ENCODE measurements at regions not wholly inside any gene's neighbourhood (a gene's known extent, or its start where the extent isn't known, plus 50 kb on each side); places are given as distances from the start of the nearest gene placed in this dataset.

DNA sequence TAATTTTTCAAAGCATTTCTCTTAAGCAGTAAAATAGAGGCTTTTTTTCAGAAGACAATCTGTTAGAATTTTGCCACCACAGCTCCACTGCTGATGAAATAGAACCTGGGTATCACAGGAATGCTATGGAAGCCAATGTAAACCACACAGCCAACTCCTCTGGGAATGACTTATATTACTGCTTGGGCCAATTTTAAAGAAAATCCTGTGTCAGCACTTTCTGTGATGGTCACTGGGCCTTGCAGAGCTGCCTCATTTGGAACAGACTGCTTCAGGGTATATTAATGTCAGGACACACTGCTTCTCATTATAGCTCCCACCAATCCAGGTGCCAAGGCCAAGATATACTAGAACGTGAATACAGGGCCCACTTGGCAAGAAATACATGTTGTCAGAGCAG lies 144.1 kb upstream of the ACTBL2 start:
- Mint-ChIP-seq H3K4me3 (no peak overlapping the region), H3K36me3 (no peaks in the 10 kb centered on the region), H3K27ac (no peak overlapping the region), H3K27me3 (peaks cover 5% of the 10 kb centered on the region), H3K4me1 (no peaks in the 10 kb centered on the region), H3K9me3 (peaks cover 0 to 5% (median 0%) of the 10 kb centered on the region in 7 donors)
- H3K27ac ChIP-seq (ENCODE audit: insufficient read depth, low read length, poor library complexity, severe bottlenecking) = no peak overlapping the region
- no peaks in the 10 kb centered on the region for H3K36me3 ChIP-seq (ENCODE audit: control insufficient read depth, insufficient read depth, low read length)
- no peak overlapping the region for H3K4me3 ChIP-seq (ENCODE audit: low read depth, low read length)
- ATAC-seq (ENCODE audit: low read depth in 2 of 2) = no peak
- no peaks in the 10 kb centered on the region for H3K27me3 ChIP-seq (ENCODE audit: control insufficient read depth, insufficient read depth, low read length)
- DNase-seq = no peak
- no peaks in the 10 kb centered on the region for H3K4me1 ChIP-seq (ENCODE audit: control insufficient read depth, insufficient read depth, low read length, poor library complexity, severe bottlenecking)
- H3K9me3 ChIP-seq (ENCODE audit: control insufficient read depth in 2 of 2, low read length in 2 of 2) = no peaks in the 10 kb centered on the region

DNA sequence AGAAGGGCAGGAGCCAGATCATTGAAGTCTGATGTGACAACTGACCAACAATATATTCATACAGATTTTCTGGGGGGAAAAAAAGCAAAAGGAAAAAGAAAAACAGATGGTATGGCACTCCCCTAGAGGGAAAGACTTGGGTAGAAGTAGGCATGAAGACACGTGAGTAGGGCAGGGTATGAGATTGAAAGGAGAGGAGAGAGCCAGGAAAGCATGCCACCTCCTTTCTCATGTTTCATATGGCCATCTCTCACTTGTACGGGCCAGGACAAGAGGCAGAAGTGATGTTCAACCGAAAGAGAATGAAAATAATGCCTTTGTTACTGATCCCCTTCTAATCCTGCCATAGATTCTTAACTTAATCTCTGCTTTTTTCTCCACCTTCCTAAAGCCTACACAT lies 139.0 kb upstream of the ACTBL2 start:
- ATAC-seq (ENCODE audit: low read depth in 2 of 2) (no peak), DNase-seq (no peak)
- no peaks in the 10 kb centered on the region for H3K4me1 Mint-ChIP-seq
- no peak overlapping the region for H3K27ac ChIP-seq (ENCODE audit: insufficient read depth, low read length, poor library complexity, severe bottlenecking)
- H3K36me3 ChIP-seq (ENCODE audit: control insufficient read depth, insufficient read depth, low read length) = no peaks in the 10 kb centered on the region
- no peaks in the 10 kb centered on the region for H3K9me3 ChIP-seq (ENCODE audit: control insufficient read depth in 2 of 2, low read length in 2 of 2)
- no peak overlapping the region for H3K27ac Mint-ChIP-seq
- no peaks in the 10 kb centered on the region for H3K27me3 ChIP-seq (ENCODE audit: control insufficient read depth, insufficient read depth, low read length)
- peaks cover 5% of the 10 kb centered on the region for H3K27me3 Mint-ChIP-seq
- H3K9me3 Mint-ChIP-seq = no peaks in the 10 kb centered on the region
- no peak overlapping the region for H3K4me3 Mint-ChIP-seq
- no peaks in the 10 kb centered on the region for H3K36me3 Mint-ChIP-seq
- H3K4me3 ChIP-seq (ENCODE audit: low read depth, low read length) = no peak overlapping the region
- H3K4me1 ChIP-seq (ENCODE audit: control insufficient read depth, insufficient read depth, low read length, poor library complexity, severe bottlenecking) = no peaks in the 10 kb centered on the region

DNA sequence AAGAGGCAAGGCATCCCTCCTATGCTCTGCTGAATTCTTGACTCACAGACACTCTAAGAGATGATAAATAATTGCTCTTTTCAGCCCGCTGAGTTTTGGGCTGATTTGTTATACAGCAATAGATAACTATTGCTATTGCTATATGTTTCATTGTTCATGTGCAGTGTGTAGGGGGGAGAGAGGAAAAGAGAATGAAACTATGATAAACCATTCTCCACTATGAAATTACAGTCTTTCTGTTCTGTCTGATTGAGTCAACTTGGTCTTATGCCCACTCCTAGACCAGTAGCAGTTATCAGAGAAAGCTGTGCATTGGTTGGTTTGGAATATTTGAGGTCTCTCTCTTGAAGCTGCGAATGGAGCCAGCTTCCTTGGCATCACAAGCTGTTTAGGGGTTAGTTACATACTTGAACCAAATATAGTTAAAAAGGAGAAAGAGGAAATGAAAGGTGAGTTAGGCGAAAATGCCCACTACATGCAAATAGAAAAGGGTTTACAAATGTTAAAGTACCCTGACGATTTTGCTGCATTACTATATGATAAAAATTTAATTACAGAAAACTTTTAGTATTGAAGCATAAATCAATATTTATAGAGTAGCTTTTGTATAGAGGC lies 136.3 kb upstream of the ACTBL2 start:
- Mint-ChIP-seq H3K4me1 (no peaks in the 10 kb centered on the region), H3K36me3 (no peaks in the 10 kb centered on the region), H3K27me3 (peaks cover 10% of the 10 kb centered on the region), H3K4me3 (no peak overlapping the region), H3K27ac (no peak overlapping the region), H3K9me3 (no peaks in the 10 kb centered on the region)
- Histone ChIP-seq H3K9me3 (ENCODE audit: control insufficient read depth in 2 of 2, low read length in 2 of 2) (no peaks in the 10 kb centered on the region), H3K27ac (ENCODE audit: insufficient read depth, low read length, poor library complexity, severe bottlenecking) (no peak overlapping the region), H3K27me3 (ENCODE audit: control insufficient read depth, insufficient read depth, low read length) (peaks cover 5% of the 10 kb centered on the region), H3K36me3 (ENCODE audit: control insufficient read depth, insufficient read depth, low read length) (no peaks in the 10 kb centered on the region), H3K4me3 (ENCODE audit: low read depth, low read length) (no peak overlapping the region), H3K4me1 (ENCODE audit: control insufficient read depth, insufficient read depth, low read length, poor library complexity, severe bottlenecking) (no peaks in the 10 kb centered on the region)
- ATAC-seq (ENCODE audit: low read depth in 2 of 2) (no peak), DNase-seq (no peak)

DNA sequence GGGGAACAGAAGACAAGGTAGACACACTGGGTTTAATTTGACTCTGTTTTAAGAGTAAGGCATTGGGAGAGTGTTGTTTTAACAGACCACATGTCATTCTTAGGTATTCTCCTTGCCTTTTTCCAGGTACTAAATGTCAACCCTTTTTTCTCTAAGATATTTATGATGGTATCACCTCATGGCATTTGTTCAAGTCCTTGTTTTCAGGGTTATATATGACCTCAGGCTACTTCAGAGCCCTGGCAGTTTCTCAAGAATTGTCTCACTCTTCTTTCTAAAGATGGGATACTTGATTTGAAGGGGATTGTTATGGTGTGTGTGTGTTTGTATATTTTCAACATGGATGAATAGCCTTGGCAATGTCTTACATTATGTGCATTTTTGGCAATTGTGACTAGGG lies 131.1 kb upstream of the ACTBL2 start:
- H3K27me3 ChIP-seq (ENCODE audit: control insufficient read depth, insufficient read depth, low read length) = peaks cover 6% of the 10 kb centered on the region
- no peaks in the 10 kb centered on the region for H3K36me3 ChIP-seq (ENCODE audit: control insufficient read depth, insufficient read depth, low read length)
- no peaks in the 10 kb centered on the region for H3K9me3 ChIP-seq (ENCODE audit: control insufficient read depth in 2 of 2, low read length in 2 of 2)
- H3K27me3 Mint-ChIP-seq = peaks cover 25% of the 10 kb centered on the region
- no peak overlapping the region for H3K4me3 Mint-ChIP-seq
- H3K4me3 ChIP-seq (ENCODE audit: low read depth, low read length) = no peak overlapping the region
- no peaks in the 10 kb centered on the region for H3K4me1 ChIP-seq (ENCODE audit: control insufficient read depth, insufficient read depth, low read length, poor library complexity, severe bottlenecking)
- H3K27ac Mint-ChIP-seq = no peak overlapping the region
- H3K36me3 Mint-ChIP-seq = no peaks in the 10 kb centered on the region
- no peaks in the 10 kb centered on the region for H3K4me1 Mint-ChIP-seq
- peaks cover 0 to 4% (median 0%) of the 10 kb centered on the region in 7 donors for H3K9me3 Mint-ChIP-seq
- H3K27ac ChIP-seq (ENCODE audit: insufficient read depth, low read length, poor library complexity, severe bottlenecking) = no peak overlapping the region
- DNase-seq (no peak), ATAC-seq (ENCODE audit: low read depth in 2 of 2) (no peak)

DNA sequence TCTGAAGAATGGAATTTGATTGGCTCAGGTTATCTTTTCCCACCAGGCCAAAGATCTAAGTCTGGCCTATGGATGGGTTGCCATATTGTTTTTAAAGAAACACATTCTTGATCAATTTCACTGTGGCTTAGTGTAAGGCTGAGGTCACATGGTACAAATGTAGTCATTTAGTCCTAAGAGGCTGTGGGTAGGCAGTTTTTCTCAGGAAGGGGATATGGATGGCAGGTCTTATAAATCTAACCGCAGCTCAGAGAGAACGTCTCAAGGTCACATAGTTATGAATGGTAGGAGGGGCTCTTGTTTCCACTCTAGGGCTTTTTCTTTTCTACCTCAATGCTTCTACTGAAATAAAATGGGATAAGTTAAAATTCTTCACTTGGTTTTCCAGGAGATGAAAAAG lies 128.6 kb upstream of the ACTBL2 start:
- DNase-seq (no peak), ATAC-seq (ENCODE audit: low read depth in 2 of 2) (no peak)
- Histone ChIP-seq H3K27ac (ENCODE audit: insufficient read depth, low read length, poor library complexity, severe bottlenecking) (no peak overlapping the region), H3K4me3 (ENCODE audit: low read depth, low read length) (no peak overlapping the region), H3K36me3 (ENCODE audit: control insufficient read depth, insufficient read depth, low read length) (no peaks in the 10 kb centered on the region), H3K4me1 (ENCODE audit: control insufficient read depth, insufficient read depth, low read length, poor library complexity, severe bottlenecking) (no peaks in the 10 kb centered on the region), H3K27me3 (ENCODE audit: control insufficient read depth, insufficient read depth, low read length) (peaks cover 6% of the 10 kb centered on the region), H3K9me3 (ENCODE audit: control insufficient read depth in 2 of 2, low read length in 2 of 2) (no peaks in the 10 kb centered on the region)
- Mint-ChIP-seq H3K36me3 (no peaks in the 10 kb centered on the region), H3K4me3 (no peak overlapping the region), H3K27me3 (peaks cover 25% of the 10 kb centered on the region), H3K27ac (no peak overlapping the region), H3K4me1 (no peaks in the 10 kb centered on the region), H3K9me3 (peaks cover 0 to 4% (median 0%) of the 10 kb centered on the region in 7 donors)

DNA sequence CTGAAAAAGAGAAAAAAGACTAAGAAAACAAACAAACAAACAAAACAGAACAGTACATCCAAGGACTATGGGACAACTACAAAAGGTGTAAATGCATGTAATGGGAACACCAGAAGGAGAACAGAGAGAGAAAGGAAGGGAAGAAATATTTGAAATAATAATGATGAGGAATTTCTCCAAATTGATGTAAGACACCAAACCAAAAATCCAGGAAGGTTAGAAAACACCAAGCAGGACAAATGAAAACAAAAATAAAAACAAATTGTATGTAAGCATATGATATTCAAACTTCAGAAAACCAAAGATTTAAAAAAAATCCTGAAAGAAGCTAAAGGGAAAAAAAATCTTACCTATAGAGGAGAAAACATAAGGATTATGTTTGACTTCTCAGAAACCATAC lies 125.9 kb upstream of the ACTBL2 start:
- no peaks in the 10 kb centered on the region for H3K36me3 ChIP-seq (ENCODE audit: control insufficient read depth, insufficient read depth, low read length)
- Mint-ChIP-seq H3K4me3 (no peak overlapping the region), H3K36me3 (no peaks in the 10 kb centered on the region), H3K27me3 (peaks cover 19% of the 10 kb centered on the region), H3K27ac (no peak overlapping the region), H3K9me3 (peaks cover 0 to 4% (median 0%) of the 10 kb centered on the region in 7 donors), H3K4me1 (no peaks in the 10 kb centered on the region)
- ATAC-seq (ENCODE audit: low read depth in 2 of 2) (no peak), DNase-seq (no peak)
- no peak overlapping the region for H3K27ac ChIP-seq (ENCODE audit: insufficient read depth, low read length, poor library complexity, severe bottlenecking)
- peaks cover 2% of the 10 kb centered on the region for H3K27me3 ChIP-seq (ENCODE audit: control insufficient read depth, insufficient read depth, low read length)
- H3K9me3 ChIP-seq (ENCODE audit: control insufficient read depth in 2 of 2, low read length in 2 of 2) = no peaks in the 10 kb centered on the region
- H3K4me1 ChIP-seq (ENCODE audit: control insufficient read depth, insufficient read depth, low read length, poor library complexity, severe bottlenecking) = no peaks in the 10 kb centered on the region
- no peak overlapping the region for H3K4me3 ChIP-seq (ENCODE audit: low read depth, low read length)

DNA sequence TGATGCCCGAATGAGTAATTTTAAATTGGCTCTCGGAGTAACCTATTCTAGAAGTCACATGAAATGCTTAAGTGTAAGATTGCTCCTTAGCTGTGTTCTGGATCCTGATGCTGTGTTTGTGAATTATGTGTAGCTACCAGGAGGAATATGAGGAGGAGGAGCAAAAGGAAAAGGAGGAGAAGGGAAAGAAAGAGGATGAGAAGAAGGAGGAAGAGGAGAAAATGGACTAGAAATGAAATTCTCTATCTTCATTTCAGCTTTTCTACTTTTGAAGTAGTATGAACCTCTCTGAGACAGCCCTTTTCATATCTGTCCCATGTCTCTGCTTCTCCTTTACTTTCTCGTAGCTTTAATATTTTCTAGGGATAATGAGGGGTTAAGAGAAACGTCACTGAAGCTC lies 119.4 kb upstream of the ACTBL2 start:
- Mint-ChIP-seq H3K4me1 (no peaks in the 10 kb centered on the region), H3K9me3 (no peaks in the 10 kb centered on the region), H3K4me3 (no peak overlapping the region), H3K27me3 (peaks cover 9% of the 10 kb centered on the region), H3K36me3 (no peaks in the 10 kb centered on the region), H3K27ac (no peak overlapping the region)
- ATAC-seq (ENCODE audit: low read depth in 2 of 2) (no peak), DNase-seq (no peak)
- Histone ChIP-seq H3K27me3 (ENCODE audit: control insufficient read depth, insufficient read depth, low read length) (peaks cover 2% of the 10 kb centered on the region), H3K4me1 (ENCODE audit: control insufficient read depth, insufficient read depth, low read length, poor library complexity, severe bottlenecking) (no peaks in the 10 kb centered on the region), H3K36me3 (ENCODE audit: control insufficient read depth, insufficient read depth, low read length) (no peaks in the 10 kb centered on the region), H3K4me3 (ENCODE audit: low read depth, low read length) (no peak overlapping the region), H3K9me3 (ENCODE audit: control insufficient read depth in 2 of 2, low read length in 2 of 2) (no peaks in the 10 kb centered on the region), H3K27ac (ENCODE audit: insufficient read depth, low read length, poor library complexity, severe bottlenecking) (no peak overlapping the region)

DNA sequence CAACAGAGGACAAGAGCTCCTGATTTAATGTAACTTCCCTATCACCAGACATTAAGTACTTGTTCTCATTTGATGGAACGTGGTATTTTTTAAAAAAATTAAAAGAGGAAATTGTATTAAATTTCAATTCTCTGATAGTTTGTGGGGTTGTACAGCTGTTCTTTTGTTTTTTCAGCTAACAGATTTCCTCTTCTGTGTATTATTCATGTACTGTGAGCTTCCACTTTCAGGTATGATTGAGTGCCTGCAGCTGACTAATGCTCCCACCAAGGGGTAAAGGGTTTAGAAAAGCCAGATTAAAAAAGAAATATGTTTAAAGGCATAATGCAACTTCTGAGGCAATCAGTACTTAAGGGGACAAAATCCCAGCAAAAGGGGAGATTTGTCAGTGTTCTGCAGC lies 117.7 kb upstream of the ACTBL2 start:
- Histone ChIP-seq H3K4me1 (ENCODE audit: control insufficient read depth, insufficient read depth, low read length, poor library complexity, severe bottlenecking) (no peaks in the 10 kb centered on the region), H3K4me3 (ENCODE audit: low read depth, low read length) (no peak overlapping the region), H3K36me3 (ENCODE audit: control insufficient read depth, insufficient read depth, low read length) (no peaks in the 10 kb centered on the region), H3K27me3 (ENCODE audit: control insufficient read depth, insufficient read depth, low read length) (peaks cover 2% of the 10 kb centered on the region), H3K27ac (ENCODE audit: insufficient read depth, low read length, poor library complexity, severe bottlenecking) (no peak overlapping the region), H3K9me3 (ENCODE audit: control insufficient read depth in 2 of 2, low read length in 2 of 2) (no peaks in the 10 kb centered on the region)
- Mint-ChIP-seq H3K36me3 (no peaks in the 10 kb centered on the region), H3K27me3 (peaks cover 9% of the 10 kb centered on the region), H3K4me3 (no peak overlapping the region), H3K27ac (no peak overlapping the region), H3K9me3 (no peaks in the 10 kb centered on the region), H3K4me1 (no peaks in the 10 kb centered on the region)
- ATAC-seq (ENCODE audit: low read depth in 2 of 2) (no peak), DNase-seq (no peak)

Measured in CD4-positive, CD25-positive, alpha-beta regulatory T cell (primary cell).